ENCODE measurements at regions not wholly inside any gene's neighbourhood (a gene's known extent, or its start where the extent isn't known, plus 50 kb on each side); places are given as distances from the start of the nearest gene placed in this dataset.

DNA sequence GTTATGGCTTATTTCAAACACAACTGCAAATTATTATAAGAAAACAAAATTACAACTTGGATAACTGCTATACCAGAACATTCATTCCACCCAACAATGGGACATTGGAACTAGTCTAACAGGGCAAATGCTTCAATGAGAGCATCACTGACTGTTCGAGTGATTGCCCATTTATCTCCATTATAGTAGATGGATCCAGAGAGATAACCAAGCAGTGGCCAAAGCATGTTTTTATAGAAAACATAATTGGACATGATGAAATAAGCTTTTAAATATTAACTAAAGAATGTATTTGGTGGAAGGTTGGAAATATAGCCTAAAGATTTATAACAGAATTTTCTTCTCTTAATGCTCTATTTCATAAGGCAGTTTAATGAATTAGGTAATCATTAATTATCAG is 634.8 kb downstream of the NUP35 start:
- TF ChIP-seq, protein P1, sequence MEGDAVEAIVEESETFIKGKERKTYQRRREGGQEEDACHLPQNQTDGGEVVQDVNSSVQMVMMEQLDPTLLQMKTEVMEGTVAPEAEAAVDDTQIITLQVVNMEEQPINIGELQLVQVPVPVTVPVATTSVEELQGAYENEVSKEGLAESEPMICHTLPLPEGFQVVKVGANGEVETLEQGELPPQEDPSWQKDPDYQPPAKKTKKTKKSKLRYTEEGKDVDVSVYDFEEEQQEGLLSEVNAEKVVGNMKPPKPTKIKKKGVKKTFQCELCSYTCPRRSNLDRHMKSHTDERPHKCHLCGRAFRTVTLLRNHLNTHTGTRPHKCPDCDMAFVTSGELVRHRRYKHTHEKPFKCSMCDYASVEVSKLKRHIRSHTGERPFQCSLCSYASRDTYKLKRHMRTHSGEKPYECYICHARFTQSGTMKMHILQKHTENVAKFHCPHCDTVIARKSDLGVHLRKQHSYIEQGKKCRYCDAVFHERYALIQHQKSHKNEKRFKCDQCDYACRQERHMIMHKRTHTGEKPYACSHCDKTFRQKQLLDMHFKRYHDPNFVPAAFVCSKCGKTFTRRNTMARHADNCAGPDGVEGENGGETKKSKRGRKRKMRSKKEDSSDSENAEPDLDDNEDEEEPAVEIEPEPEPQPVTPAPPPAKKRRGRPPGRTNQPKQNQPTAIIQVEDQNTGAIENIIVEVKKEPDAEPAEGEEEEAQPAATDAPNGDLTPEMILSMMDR (IDR thresholded peaks at IDR 0.05; ENCODE audit: low read length) = no peak
- TF ChIP-seq EZH2 (IDR thresholded peaks at IDR 0.05; ENCODE audit: borderline replicate concordance, low read length) = no peak

Measured in OCI-LY1 (cell line).